ENCODE measurements at regions not wholly inside any gene's neighbourhood (a gene's known extent, or its start where the extent isn't known, plus 50 kb on each side); places are given as distances from the start of the nearest gene placed in this dataset.

DNA sequence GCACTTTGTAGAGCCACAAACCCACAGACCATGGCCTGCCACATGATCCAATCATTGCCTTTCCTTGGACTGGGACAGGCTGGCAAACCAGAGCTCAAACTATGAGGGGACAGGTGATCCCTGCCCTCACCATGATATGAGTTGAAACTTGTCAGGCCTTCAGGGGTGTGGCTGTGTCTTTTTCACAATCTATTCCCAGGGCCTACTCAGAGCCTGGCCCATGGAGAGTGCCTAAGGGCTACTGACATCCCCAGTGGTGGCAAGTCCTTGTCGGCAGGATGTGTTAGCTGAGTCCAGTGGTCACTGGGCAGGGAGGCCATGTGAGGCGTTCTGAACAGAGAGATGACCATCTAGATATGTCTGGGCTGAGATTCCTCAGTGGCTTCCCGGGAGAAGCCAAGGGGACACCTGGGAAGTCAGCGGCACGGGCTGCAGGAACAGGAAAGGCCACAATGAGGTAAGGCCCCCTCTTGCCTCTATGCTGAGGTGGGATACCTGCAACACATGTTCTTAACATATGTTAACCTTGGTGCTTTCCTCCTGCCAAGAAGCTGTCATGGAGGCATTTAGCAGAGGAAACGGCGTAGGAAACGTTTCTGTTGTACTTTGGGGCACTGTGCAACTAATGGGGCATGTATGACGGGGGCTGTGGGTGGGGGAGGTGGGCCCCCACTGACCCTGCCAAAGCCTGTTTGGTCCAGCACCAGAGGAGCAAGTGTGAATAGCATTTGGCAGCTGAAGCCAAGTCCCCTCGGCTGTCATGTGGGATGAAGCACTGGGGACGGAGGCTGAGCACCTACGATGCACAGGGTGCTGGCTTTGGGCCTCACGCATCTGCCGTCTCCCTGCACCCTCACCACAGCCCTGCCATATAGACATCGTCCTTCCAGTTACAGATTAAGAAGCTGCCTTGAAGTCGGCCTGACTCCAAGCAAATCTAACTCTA is 384.0 kb downstream of the RPS24 start:
- TF ChIP-seq, protein P1, sequence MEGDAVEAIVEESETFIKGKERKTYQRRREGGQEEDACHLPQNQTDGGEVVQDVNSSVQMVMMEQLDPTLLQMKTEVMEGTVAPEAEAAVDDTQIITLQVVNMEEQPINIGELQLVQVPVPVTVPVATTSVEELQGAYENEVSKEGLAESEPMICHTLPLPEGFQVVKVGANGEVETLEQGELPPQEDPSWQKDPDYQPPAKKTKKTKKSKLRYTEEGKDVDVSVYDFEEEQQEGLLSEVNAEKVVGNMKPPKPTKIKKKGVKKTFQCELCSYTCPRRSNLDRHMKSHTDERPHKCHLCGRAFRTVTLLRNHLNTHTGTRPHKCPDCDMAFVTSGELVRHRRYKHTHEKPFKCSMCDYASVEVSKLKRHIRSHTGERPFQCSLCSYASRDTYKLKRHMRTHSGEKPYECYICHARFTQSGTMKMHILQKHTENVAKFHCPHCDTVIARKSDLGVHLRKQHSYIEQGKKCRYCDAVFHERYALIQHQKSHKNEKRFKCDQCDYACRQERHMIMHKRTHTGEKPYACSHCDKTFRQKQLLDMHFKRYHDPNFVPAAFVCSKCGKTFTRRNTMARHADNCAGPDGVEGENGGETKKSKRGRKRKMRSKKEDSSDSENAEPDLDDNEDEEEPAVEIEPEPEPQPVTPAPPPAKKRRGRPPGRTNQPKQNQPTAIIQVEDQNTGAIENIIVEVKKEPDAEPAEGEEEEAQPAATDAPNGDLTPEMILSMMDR (IDR thresholded peaks at IDR 0.05): no peak
- TF ChIP-seq POLR2A (IDR thresholded peaks at IDR 0.05): no peak

All from tibial nerve (tissue), 3 donors.